Keratinocyte (primary cell): ENCODE measurements at regions not wholly inside any gene's neighbourhood (a gene's known extent, or its start where the extent isn't known, plus 50 kb on each side); places are given as distances from the start of the nearest gene placed in this dataset.

Experiments used
- DNase-seq: peaks from one replicate; pipeline ENCODE4 v3.0.0-alpha.2; 2011; ENCODE audit warnings: low read depth, missing footprints, low spot score
- FAIRE-seq: peaks from 2 replicates; lab custom pipeline; 2011; peaks lifted over from hg19 to GRCh38; lab: Jason Lieb, UNC
- H2AFZ ChIP-seq: 2 replicates; pipeline ENCODE4 v1.6.0; 2012; ENCODE audit warnings: low read length, control low read depth, inconsistent platforms; ENCODE audit not compliant: control insufficient read depth
- H3K27ac ChIP-seq: 2 replicates; pipeline ENCODE4 v1.5.1; 2011; ENCODE audit warnings: low read length; ENCODE audit not compliant: control insufficient read depth, insufficient read depth
- H3K27me3 ChIP-seq: 3 replicates; pipeline ENCODE4 v1.6.0; 2011; ENCODE audit warnings: low read length; ENCODE audit not compliant: control insufficient read depth, insufficient read depth; ENCODE audit errors: extremely low read depth
- H3K36me3 ChIP-seq, 2 experiments: 2 replicates in 1 of 2; 3 replicates in 1 of 2; pipeline ENCODE4 v1.5.1; 2011; ENCODE audit warnings: low read length in 2 of 2, mild to moderate bottlenecking in 1 of 2; ENCODE audit not compliant: control insufficient read depth in 2 of 2, insufficient read depth in 2 of 2; ENCODE audit errors: extremely low read depth in 1 of 2
- H3K4me1 ChIP-seq: 3 replicates; pipeline ENCODE4 v1.5.1; 2011; ENCODE audit warnings: low read length; ENCODE audit not compliant: control insufficient read depth, insufficient read depth; ENCODE audit errors: extremely low read depth
- H3K4me2 ChIP-seq: 3 replicates; pipeline ENCODE4 v1.6.0; 2011; ENCODE audit warnings: low read depth, low read length; ENCODE audit not compliant: control insufficient read depth, insufficient read depth; ENCODE audit errors: extremely low read depth
- H3K4me3 ChIP-seq, 3 experiments: fragments of 200-600 bp in 1 of 3; sonication (generic) in 1 of 3; 2 replicates in 2 of 3; 3 replicates in 1 of 3; pipeline ENCODE4 v1.5.1; 2011 to 2016; ENCODE audit warnings: low read length in 3 of 3, mild to moderate bottlenecking in 3 of 3, control low read depth in 2 of 3, inconsistent platforms in 1 of 3, low read depth in 1 of 3, mixed read lengths in 1 of 3, mixed run types in 1 of 3, moderate library complexity in 1 of 3; ENCODE audit not compliant: control insufficient read depth in 2 of 3, insufficient read depth in 2 of 3; ENCODE audit errors: extremely low read depth in 1 of 3
- H3K79me2 ChIP-seq: 2 replicates; pipeline ENCODE4 v1.6.0; 2012; ENCODE audit warnings: low read length; ENCODE audit not compliant: control insufficient read depth, insufficient read depth
- H3K9ac ChIP-seq: 3 replicates; pipeline ENCODE4 v1.6.0; 2011; ENCODE audit warnings: low read length; ENCODE audit not compliant: control insufficient read depth, insufficient read depth; ENCODE audit errors: extremely low read depth
- H3K9me1 ChIP-seq: 3 replicates; pipeline ENCODE4 v1.6.0; 2011; ENCODE audit warnings: low read length; ENCODE audit not compliant: control insufficient read depth, insufficient read depth; ENCODE audit errors: extremely low read depth
- H3K9me3 ChIP-seq: 2 replicates; pipeline ENCODE4 v1.5.1; 2012; ENCODE audit warnings: low read depth, low read length; ENCODE audit not compliant: control insufficient read depth
- H4K20me1 ChIP-seq: 3 replicates; pipeline ENCODE4 v1.6.0; 2011; ENCODE audit warnings: low read length; ENCODE audit not compliant: control insufficient read depth, insufficient read depth; ENCODE audit errors: extremely low read depth
- EZH2 ChIP-seq: IDR thresholded peaks from one replicate; pipeline ENCODE4 v1.6.1; 2012; ENCODE audit warnings: inconsistent platforms, mild to moderate bottlenecking, low read length, moderate library complexity
- dilution Hi-C: fragments of 300-500 bp; cut with MboI; formaldehyde crosslinking; loops from one replicate; pipeline ENCODE4 v1.7.0; 2020; ENCODE audit warnings: low sequenced_read_pairs; ENCODE audit not compliant: extremely low pct_ligation_motif_present
- TF ChIP-seq, protein P1 (sequence below), 3 experiments: IDR thresholded peaks in 1 of 3; conservative IDR thresholded peaks in 1 of 3; optimal IDR thresholded peaks in 1 of 3; 2 replicates in 2 of 3; 3 replicates in 1 of 3; pipeline versions ENCODE3 to v1.5.1; 2011; ENCODE audit warnings: low read length in 3 of 3, mild to moderate bottlenecking in 3 of 3, moderate library complexity in 2 of 3, control low read depth in 1 of 3, inconsistent platforms in 1 of 3; ENCODE audit not compliant: insufficient read depth in 2 of 3; ENCODE audit errors: extremely low read depth in 1 of 3

- Histone ChIP-seq H3K79me2 (no peaks in the 10 kb centered on the region), H2AFZ (no peak overlapping the region), H3K4me3 (no peak overlapping the region), H3K9me3 (peaks cover 2% of the 10 kb centered on the region), H3K9ac (no peak overlapping the region), H3K27ac (no peak overlapping the region), H3K4me2 (no peak overlapping the region), H4K20me1 (no peaks in the 10 kb centered on the region), H3K36me3 (no peaks in the 10 kb centered on the region), H3K4me1 (no peaks in the 10 kb centered on the region), H3K27me3 (no peaks in the 10 kb centered on the region), H3K9me1 (no peaks in the 10 kb centered on the region)
- TF ChIP-seq EZH2 = no peak
- TF ChIP-seq, protein P1, sequence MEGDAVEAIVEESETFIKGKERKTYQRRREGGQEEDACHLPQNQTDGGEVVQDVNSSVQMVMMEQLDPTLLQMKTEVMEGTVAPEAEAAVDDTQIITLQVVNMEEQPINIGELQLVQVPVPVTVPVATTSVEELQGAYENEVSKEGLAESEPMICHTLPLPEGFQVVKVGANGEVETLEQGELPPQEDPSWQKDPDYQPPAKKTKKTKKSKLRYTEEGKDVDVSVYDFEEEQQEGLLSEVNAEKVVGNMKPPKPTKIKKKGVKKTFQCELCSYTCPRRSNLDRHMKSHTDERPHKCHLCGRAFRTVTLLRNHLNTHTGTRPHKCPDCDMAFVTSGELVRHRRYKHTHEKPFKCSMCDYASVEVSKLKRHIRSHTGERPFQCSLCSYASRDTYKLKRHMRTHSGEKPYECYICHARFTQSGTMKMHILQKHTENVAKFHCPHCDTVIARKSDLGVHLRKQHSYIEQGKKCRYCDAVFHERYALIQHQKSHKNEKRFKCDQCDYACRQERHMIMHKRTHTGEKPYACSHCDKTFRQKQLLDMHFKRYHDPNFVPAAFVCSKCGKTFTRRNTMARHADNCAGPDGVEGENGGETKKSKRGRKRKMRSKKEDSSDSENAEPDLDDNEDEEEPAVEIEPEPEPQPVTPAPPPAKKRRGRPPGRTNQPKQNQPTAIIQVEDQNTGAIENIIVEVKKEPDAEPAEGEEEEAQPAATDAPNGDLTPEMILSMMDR (optimal IDR thresholded peaks at IDR 0.05 in 1 of 3, IDR thresholded peaks at IDR 0.05 in 1 of 3, conservative IDR thresholded peaks at IDR 0.05 in 1 of 3; ENCODE audit: extremely low read depth in 1 of 3, insufficient read depth in 2 of 3, low read length in 3 of 3) = no peak
- dilution Hi-C loops = no loop called here
- no peak for DNase-seq
- FAIRE-seq = no peak
These were observed 146.2 kb downstream of the TBXT start for GRCh38 chr6:166021429-166021828.

DNA sequence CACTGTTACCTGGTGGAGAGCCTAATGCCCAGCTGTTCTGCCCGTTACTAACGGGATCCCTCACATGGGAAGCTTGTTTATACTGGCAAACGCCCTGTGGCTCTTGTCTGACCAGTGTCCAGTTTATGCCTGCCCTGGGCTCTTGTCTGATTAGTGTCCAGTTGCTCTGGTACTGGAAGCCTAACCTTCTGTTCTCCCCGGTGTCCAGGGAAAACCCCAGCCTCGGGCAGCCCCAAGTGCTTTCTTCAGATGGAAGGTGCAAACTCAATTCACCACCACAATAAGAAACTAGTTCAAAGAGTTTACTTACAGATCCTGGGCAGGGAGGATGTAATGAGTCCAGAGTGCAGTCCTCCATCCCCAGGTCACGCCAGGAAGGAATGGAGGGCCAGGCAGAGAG, 148.4 kb downstream of the TBXT start:
- H3K9me3 ChIP-seq = peaks cover 2% of the 10 kb centered on the region

More for the DNA sequence above, 148.4 kb downstream of the TBXT start:
- Histone ChIP-seq H3K27ac (no peak overlapping the region), H3K9ac (no peak overlapping the region), H4K20me1 (no peaks in the 10 kb centered on the region), H2AFZ (no peak overlapping the region), H3K4me3 (no peak overlapping the region), H3K79me2 (no peaks in the 10 kb centered on the region), H3K9me1 (no peaks in the 10 kb centered on the region), H3K4me1 (no peaks in the 10 kb centered on the region), H3K36me3 (no peaks in the 10 kb centered on the region), H3K4me2 (no peak overlapping the region), H3K27me3 (no peaks in the 10 kb centered on the region)
- dilution Hi-C loops = no loop called here
- DNase-seq (no peak), FAIRE-seq (no peak)
- no peak for TF ChIP-seq EZH2
- TF ChIP-seq, protein P1 (optimal IDR thresholded peaks at IDR 0.05 in 1 of 3, IDR thresholded peaks at IDR 0.05 in 1 of 3, conservative IDR thresholded peaks at IDR 0.05 in 1 of 3; ENCODE audit: extremely low read depth in 1 of 3, insufficient read depth in 2 of 3, low read length in 3 of 3) = no peak
